ENCODE measurements at regions not wholly inside any gene's neighbourhood (a gene's known extent, or its start where the extent isn't known, plus 50 kb on each side); places are given as distances from the start of the nearest gene placed in this dataset.

DNA sequence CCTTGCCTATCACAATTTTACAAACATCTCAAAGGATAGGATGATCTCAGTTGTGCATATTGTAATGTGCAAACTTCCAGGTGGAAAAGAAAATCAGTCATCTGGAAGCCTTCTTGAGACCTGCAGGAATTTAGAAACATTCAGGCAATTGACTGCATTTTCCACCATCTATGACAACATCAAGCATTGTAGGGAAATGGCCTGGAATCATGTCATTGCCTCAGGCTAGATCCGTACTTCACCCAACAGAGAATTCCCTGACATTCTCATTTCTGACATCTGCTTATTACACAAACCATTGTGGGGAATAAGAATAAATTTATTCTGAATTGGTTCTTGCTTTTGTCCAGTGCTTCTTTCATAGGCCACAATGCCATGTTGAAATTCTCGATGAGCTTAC is 124.9 kb upstream of the NPVF start:
- no peak for DNase-seq (ENCODE audit: low read depth)

DNA sequence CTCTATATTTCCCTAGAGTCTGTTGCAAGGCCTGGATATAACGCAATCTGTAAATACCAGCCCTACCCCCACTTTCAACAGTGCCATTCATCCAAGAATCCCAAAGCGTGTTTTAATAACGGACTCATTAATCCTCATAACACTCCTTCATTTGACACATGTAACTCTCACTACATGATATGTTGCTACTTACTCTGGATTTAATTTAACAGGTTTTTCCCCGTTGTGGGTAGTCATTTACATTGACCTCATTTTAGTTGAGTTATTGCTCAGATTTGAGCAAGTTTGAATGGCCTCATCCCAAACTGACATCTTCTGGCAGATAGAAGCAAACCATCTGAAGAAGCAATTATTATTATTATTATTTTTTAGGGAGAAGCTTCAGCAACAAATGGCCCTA is 125.4 kb upstream of the NPVF start:
- peaks cover 4% of the 10 kb centered on the region for H3K27me3 Mint-ChIP-seq (ENCODE audit: low read depth, unreplicated experiment)
- no peak overlapping the region for H3K27ac Mint-ChIP-seq (ENCODE audit: unreplicated experiment)
- Histone ChIP-seq H3K4me2 (ENCODE audit: low read length) (no peak overlapping the region), H3K79me2 (ENCODE audit: insufficient read depth, low read length) (no peaks in the 10 kb centered on the region), H4K20me1 (ENCODE audit: insufficient read depth, low read length) (no peaks in the 10 kb centered on the region), H3K9me3 (ENCODE audit: insufficient read depth, low read depth, low read length) (no peaks in the 10 kb centered on the region), H3K4me1 (ENCODE audit: insufficient read depth, low read length) (no peaks in the 10 kb centered on the region), H3K36me3 (ENCODE audit: insufficient read depth, low read length) (no peaks in the 10 kb centered on the region), H3K9ac (ENCODE audit: low read length) (no peak overlapping the region), H3K4me3 (ENCODE audit: insufficient read depth, low read depth, low read length) (no peak overlapping the region), H2AFZ (ENCODE audit: low read depth, low read length) (no peak overlapping the region), H3K27me3 (ENCODE audit: insufficient read depth, low read length) (no peaks in the 10 kb centered on the region), H3K27ac (ENCODE audit: low read depth, low read length) (no peak overlapping the region)
- TF ChIP-seq CTCF (IDR thresholded peaks at IDR 0.05; ENCODE audit: insufficient read depth, low read depth, low read length) (no peak), EZH2 (IDR thresholded peaks at IDR 0.05; ENCODE audit: insufficient read depth, low read length) (no peak)
- no peaks in the 10 kb centered on the region for H3K36me3 Mint-ChIP-seq (ENCODE audit: low read depth, unreplicated experiment)
- no peak overlapping the region for H3K4me3 Mint-ChIP-seq (ENCODE audit: unreplicated experiment)
- FAIRE-seq (no peak), DNase-seq (ENCODE audit: low read depth) (no peak)
- H3K9me3 Mint-ChIP-seq (ENCODE audit: unreplicated experiment), result peaks cover 2% of the 10 kb centered on the region
- peaks cover 4% of the 10 kb centered on the region for H3K4me1 Mint-ChIP-seq (ENCODE audit: low read depth, unreplicated experiment)

More for the DNA sequence above, 124.9 kb upstream of the NPVF start:
- H3K4me3 Mint-ChIP-seq (ENCODE audit: unreplicated experiment), result no peak overlapping the region
- peaks cover 4% of the 10 kb centered on the region for H3K4me1 Mint-ChIP-seq (ENCODE audit: low read depth, unreplicated experiment)
- H3K27me3 Mint-ChIP-seq (ENCODE audit: low read depth, unreplicated experiment), result peaks cover 3% of the 10 kb centered on the region
- FAIRE-seq, result no peak
- H3K27ac ChIP-seq (ENCODE audit: low read depth, low read length), result no peak overlapping the region
- H2AFZ ChIP-seq (ENCODE audit: low read depth, low read length), result no peak overlapping the region
- no peaks in the 10 kb centered on the region for H3K27me3 ChIP-seq (ENCODE audit: insufficient read depth, low read length)
- TF ChIP-seq CTCF (IDR thresholded peaks at IDR 0.05; ENCODE audit: insufficient read depth, low read depth, low read length) (no peak), EZH2 (IDR thresholded peaks at IDR 0.05; ENCODE audit: insufficient read depth, low read length) (no peak)
- no peaks in the 10 kb centered on the region for H3K36me3 Mint-ChIP-seq (ENCODE audit: low read depth, unreplicated experiment)
- peaks cover 2% of the 10 kb centered on the region for H3K9me3 Mint-ChIP-seq (ENCODE audit: unreplicated experiment)
- no peaks in the 10 kb centered on the region for H3K4me1 ChIP-seq (ENCODE audit: insufficient read depth, low read length)
- H4K20me1 ChIP-seq (ENCODE audit: insufficient read depth, low read length), result no peaks in the 10 kb centered on the region
- no peaks in the 10 kb centered on the region for H3K36me3 ChIP-seq (ENCODE audit: insufficient read depth, low read length)
- no peak overlapping the region for H3K27ac Mint-ChIP-seq (ENCODE audit: unreplicated experiment)
- H3K4me2 ChIP-seq (ENCODE audit: low read length), result no peak overlapping the region
- no peak overlapping the region for H3K4me3 ChIP-seq (ENCODE audit: insufficient read depth, low read depth, low read length)
- no peaks in the 10 kb centered on the region for H3K79me2 ChIP-seq (ENCODE audit: insufficient read depth, low read length)
- no peaks in the 10 kb centered on the region for H3K9me3 ChIP-seq (ENCODE audit: insufficient read depth, low read depth, low read length)
- H3K9ac ChIP-seq (ENCODE audit: low read length), result no peak overlapping the region

DNA sequence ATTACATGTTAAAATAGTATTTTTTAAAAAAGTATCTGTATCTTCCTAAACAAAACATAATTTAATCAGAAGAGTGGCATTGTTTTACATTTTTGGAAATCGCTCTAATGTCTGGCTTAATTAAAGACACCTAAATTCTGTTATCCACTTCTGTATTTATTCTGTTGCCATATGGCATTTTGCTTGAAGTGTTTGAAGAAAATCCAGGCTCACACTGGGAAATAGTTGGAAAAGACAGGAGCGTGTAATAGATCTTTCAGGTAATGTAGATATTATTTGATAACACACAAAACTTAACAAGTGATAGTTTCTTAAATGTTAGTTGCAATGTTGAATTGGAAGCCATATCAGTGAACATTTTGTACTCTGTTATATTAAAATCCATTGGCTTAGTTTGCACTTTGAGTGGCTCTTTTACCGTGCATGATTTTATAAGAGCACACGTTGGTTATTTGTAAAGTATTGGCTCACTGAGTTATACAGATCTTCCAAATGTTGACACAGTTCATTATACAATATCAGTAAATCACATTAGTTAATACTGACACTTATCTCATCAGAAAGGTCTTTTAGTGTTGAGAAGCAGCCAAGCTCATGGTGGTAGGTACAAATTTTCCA is 128.4 kb upstream of the NPVF start:
- Mint-ChIP-seq H3K9me3 (ENCODE audit: unreplicated experiment) (peaks cover 2% of the 10 kb centered on the region), H3K4me3 (ENCODE audit: unreplicated experiment) (no peak overlapping the region), H3K27ac (ENCODE audit: unreplicated experiment) (no peak overlapping the region), H3K36me3 (ENCODE audit: low read depth, unreplicated experiment) (no peaks in the 10 kb centered on the region), H3K4me1 (ENCODE audit: low read depth, unreplicated experiment) (peaks cover 4% of the 10 kb centered on the region), H3K27me3 (ENCODE audit: low read depth, unreplicated experiment) (peaks cover 4% of the 10 kb centered on the region)
- TF ChIP-seq CTCF (IDR thresholded peaks at IDR 0.05; ENCODE audit: insufficient read depth, low read depth, low read length), result no peak
- no peak for TF ChIP-seq EZH2 (IDR thresholded peaks at IDR 0.05; ENCODE audit: insufficient read depth, low read length)
- Histone ChIP-seq H3K9ac (ENCODE audit: low read length) (no peak overlapping the region), H3K27ac (ENCODE audit: low read depth, low read length) (no peak overlapping the region), H4K20me1 (ENCODE audit: insufficient read depth, low read length) (no peaks in the 10 kb centered on the region), H3K4me3 (ENCODE audit: insufficient read depth, low read depth, low read length) (no peak overlapping the region), H3K4me2 (ENCODE audit: low read length) (no peak overlapping the region), H3K36me3 (ENCODE audit: insufficient read depth, low read length) (no peaks in the 10 kb centered on the region), H3K4me1 (ENCODE audit: insufficient read depth, low read length) (no peaks in the 10 kb centered on the region), H2AFZ (ENCODE audit: low read depth, low read length) (no peak overlapping the region), H3K27me3 (ENCODE audit: insufficient read depth, low read length) (no peaks in the 10 kb centered on the region), H3K79me2 (ENCODE audit: insufficient read depth, low read length) (no peaks in the 10 kb centered on the region), H3K9me3 (ENCODE audit: insufficient read depth, low read depth, low read length) (no peaks in the 10 kb centered on the region)
- FAIRE-seq (no peak), DNase-seq (ENCODE audit: low read depth) (no peak)

All from astrocyte (in vitro differentiated cells and primary cell).